Liver (tissue), 3 donors: ENCODE measurements at regions not wholly inside any gene's neighbourhood (a gene's known extent, or its start where the extent isn't known, plus 50 kb on each side); places are given as distances from the start of the nearest gene placed in this dataset.

Experiments used
- CTCF ChIP-seq: fragments of 150-350 bp; IDR thresholded peaks from 2 replicates; pipeline ENCODE4 v1.5.1; 2017; ENCODE audit warnings: improper control_type of control experiment, low read depth, low read length; ENCODE audit not compliant: missing input control
- GABPA ChIP-seq, 2 donors: IDR thresholded peaks in 1 of 2; conservative IDR thresholded peaks in 1 of 2; 2 replicates each; pipeline ENCODE4 v1.6.1; 2016; ENCODE audit warnings: antibody characterized with exemption in 2 of 2, mild to moderate bottlenecking in 1 of 2, moderate library complexity in 1 of 2
- HNF4A ChIP-seq, 2 donors: conservative IDR thresholded peaks; 2 replicates each; pipeline ENCODE4 v1.6.1; 2016; ENCODE audit warnings: antibody characterized with exemption in 2 of 2, mild to moderate bottlenecking in 2 of 2
- HNF4G ChIP-seq: IDR thresholded peaks from 2 replicates; pipeline ENCODE4 v1.6.1; 2016; ENCODE audit warnings: antibody characterized with exemption
- JUND ChIP-seq, 2 donors: IDR thresholded peaks; 2 replicates each; pipeline ENCODE4 v1.6.1; 2016; ENCODE audit warnings: antibody characterized with exemption in 2 of 2
- MAX ChIP-seq: IDR thresholded peaks from 2 replicates; pipeline ENCODE4 v1.6.1; 2016; ENCODE audit warnings: antibody characterized with exemption
- SP1 ChIP-seq: IDR thresholded peaks from 2 replicates; pipeline ENCODE4 v1.6.1; 2018; ENCODE audit warnings: antibody characterized with exemption, mild to moderate bottlenecking
- TAF1 ChIP-seq: conservative IDR thresholded peaks from 2 replicates; pipeline ENCODE4 v1.6.1; 2016; ENCODE audit warnings: antibody characterized with exemption, mild to moderate bottlenecking
- YY1 ChIP-seq: IDR thresholded peaks from 2 replicates; pipeline ENCODE4 v1.6.1; 2016; ENCODE audit warnings: antibody characterized with exemption, mild to moderate bottlenecking
- donor health status: healthy.
- donor health status: healthy.

DNA sequence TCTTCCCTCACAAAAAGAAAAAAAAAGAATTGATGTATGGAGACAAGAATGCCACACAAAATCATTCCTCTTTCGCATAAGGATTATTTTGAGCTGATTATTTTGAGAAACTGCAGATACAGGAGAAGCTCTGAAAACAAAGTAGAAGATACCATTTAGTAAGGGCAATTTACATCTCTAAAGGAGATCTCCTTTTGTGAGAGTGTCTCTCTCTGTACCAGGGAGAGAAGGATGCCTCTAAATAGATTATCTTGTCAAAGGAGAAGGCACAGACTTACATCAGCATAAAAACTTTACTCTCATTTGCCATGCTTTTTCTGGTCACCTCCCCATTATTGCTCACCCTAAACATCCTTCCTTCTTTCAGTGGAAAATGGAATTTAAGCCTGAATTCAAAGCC, 747.9 kb upstream of the COBL start:
- no peak for TF ChIP-seq CTCF
- no peak for TF ChIP-seq TAF1
- TF ChIP-seq HNF4A (conservative IDR thresholded peaks at IDR 0.05), result no peak
- no peak for TF ChIP-seq SP1
- no peak for TF ChIP-seq HNF4G
- no peak for TF ChIP-seq YY1
- TF ChIP-seq JUND (IDR thresholded peaks at IDR 0.05), result no peak
- no peak for TF ChIP-seq MAX
- TF ChIP-seq GABPA (IDR thresholded peaks at IDR 0.05 in 1 of 2, conservative IDR thresholded peaks at IDR 0.05 in 1 of 2), result no peak
